Activated CD8-positive, alpha-beta memory T cell treated with anti-CD3 and anti-CD28 coated beads, Interleukin-2, amount 50 U/mL, for 48 hours (primary cell): ENCODE measurements at regions not wholly inside any gene's neighbourhood (a gene's known extent, or its start where the extent isn't known, plus 50 kb on each side); places are given as distances from the start of the nearest gene placed in this dataset.

Experiments used
- DNase-seq: peaks from one replicate; pipeline ENCODE4 v3.0.0-alpha.2; 2020

GRCh38 chr18:72342933-72343332 is 201.2 kb downstream of the CBLN2 start:
- no peak for DNase-seq

- DNase-seq: no peak
Observed at GRCh38 chr18:72339976-72340375, 204.2 kb downstream of the CBLN2 start.

- DNase-seq: no peak
Observed at GRCh38 chr18:72336786-72337185, 207.4 kb downstream of the CBLN2 start.

DNA sequence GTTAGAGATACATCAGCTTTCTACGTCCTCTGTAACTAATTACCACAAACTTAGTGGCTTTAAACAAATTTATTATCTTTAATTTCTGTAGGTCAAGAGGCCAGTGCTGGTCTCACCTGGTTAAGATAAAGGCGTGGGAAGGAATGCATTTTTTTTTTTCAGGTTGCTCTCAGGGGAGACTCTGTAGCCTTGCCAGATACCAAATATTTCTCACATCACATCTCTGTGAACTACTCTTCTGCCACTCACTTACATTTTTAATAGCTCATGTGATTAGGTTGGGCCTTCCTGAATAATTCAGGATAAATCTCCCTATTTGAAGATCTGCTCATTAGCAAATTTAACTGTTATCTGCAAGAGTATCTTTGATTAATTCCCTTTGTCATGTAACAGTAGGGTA is 214.6 kb downstream of the CBLN2 start:
- DNase-seq: no peak

GRCh38 chr18:72325307-72325706 is 218.8 kb downstream of the CBLN2 start:
- no peak for DNase-seq

DNA sequence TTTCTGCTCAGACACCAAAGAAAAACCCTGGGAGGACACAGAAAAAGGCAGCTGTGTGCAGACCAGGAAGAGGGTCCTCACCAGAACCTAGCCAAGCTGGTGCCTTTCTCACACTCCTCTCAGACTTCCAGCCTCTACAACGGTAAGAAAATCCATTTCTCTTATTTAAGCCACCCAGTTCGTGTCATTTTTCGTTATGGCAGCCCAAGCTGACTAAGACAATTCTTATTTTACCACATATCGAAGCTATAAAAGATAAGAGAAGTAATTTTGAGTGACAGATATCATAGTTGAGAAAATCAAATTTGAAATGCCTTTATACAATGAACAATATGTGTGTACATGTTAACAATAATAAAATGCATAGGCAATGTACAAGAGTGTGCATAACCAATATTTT is 219.5 kb downstream of the CBLN2 start:
- DNase-seq: no peak

DNA sequence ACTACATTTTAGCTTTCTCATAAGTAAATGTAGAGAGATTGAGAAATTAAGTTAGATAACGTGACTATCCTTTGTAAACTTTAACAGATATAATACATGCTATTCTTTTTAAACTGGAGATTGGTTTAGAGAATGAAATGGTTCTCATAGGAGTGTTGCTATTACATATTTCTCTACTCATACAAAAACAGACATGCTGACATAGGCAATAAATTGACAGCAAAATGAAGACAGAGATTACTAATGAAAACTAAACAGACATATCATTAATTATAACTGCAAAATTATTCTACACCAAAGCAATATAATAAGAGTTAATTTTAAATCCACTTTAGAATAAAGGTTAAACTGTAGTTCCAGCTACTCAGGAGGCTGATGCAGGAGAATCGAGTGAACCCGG is 227.6 kb downstream of the CBLN2 start:
- DNase-seq: no peak

DNA sequence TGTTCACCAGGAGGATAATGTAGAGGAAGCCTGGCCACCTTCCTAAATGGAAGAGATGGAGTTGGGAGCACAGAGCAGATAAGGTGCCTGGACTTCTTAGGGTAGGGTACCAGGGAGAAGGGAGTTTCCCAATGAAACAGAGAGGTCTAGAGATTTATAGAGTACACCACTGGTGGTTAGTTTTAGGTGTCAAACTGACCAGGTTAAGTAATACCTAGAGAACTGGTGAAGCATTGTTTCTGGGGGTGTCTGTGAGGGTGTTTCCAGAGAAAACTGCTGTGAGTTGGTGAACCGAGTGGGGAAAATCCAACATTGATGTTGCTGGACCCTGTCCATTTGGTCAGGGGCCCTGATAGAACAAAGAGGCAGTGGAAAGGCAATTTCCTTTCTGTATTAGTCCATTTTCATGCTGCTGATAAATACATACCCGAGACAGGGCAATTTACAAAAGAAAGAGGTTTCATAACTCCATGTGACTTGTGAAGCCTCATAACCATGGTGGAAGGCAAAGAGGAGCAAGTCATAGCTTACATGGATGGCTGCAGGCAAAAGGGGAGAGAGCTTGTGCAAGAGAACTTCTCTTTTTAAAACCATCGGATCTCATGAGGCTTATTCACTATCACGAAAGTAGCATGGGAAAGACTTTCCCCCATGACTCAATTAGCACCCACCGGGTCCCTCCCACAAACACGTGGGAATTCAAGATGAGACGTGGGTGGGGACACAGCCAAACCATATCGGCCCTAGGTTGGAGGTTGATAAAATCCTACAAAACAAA is 260.8 kb downstream of the CBLN2 start:
- no peak for DNase-seq

DNA sequence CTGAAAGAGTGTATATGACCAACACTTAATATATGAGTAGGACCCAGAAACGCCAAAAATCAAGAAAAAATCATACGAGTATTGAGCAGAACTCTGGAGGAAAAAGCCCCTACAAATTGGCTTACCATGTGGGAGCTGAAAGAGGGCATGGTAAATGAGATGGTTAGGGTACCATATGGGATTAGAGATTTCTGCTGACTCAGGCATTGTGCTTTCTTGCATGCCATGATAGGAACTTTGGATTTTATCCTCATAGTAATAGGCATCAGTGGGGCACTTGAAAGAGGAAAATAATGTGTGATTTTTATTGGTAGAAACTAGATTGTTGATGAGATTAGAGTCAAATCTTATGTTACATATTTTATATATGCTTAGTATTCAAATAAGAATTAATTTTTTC is 271.1 kb downstream of the CBLN2 start:
- no peak for DNase-seq

GRCh38 chr18:72261590-72261989 is 282.6 kb downstream of the CBLN2 start:
- DNase-seq: no peak

GRCh38 chr18:72246076-72246475 is 298.1 kb downstream of the CBLN2 start:
- DNase-seq: no peak

DNA sequence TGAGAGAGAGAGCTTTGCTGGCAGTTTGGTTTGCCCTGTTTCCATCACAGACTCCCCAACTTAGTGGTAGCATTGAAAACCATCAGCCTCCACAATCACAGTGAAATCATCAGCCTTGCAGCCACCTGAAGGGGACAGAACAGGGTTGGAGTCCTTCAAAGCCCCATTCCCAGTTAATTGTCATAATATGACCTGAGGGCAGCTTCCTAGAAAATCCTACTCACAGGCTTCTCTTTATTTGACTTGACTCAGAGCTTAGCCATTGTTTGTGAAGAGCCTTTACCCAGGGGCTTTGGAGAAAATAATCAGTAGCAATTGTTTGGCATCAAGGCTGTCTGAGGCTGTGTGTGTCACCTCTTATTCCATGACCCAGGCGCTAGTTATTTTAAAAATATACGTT is 308.7 kb downstream of the CBLN2 start:
- no peak for DNase-seq

GRCh38 chr18:72233106-72233505 is 311.0 kb downstream of the CBLN2 start:
- no peak for DNase-seq

- no peak for DNase-seq
Observed at GRCh38 chr18:72232644-72233043, 311.5 kb downstream of the CBLN2 start.

DNA sequence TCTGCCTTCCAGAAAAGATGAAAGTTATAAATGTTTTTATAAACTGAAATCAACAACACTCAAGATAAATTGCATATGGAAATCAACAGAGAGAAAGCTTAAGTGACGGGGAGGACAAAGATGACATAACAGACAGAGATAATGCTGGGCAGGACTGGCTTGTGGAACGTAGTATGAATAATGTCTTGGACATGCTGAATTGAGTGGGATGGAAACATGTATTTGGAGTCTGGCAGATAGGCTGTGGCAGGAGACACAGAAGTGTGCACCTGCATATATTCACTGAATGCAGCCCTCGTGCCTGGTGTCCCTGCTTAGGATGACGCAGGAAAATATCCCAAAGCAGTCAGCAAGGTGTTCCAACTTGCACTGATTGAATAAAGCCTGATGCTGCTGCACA is 318.2 kb downstream of the CBLN2 start:
- no peak for DNase-seq

- DNase-seq: no peak
Observed at GRCh38 chr18:72223733-72224132, 320.4 kb downstream of the CBLN2 start.

DNA sequence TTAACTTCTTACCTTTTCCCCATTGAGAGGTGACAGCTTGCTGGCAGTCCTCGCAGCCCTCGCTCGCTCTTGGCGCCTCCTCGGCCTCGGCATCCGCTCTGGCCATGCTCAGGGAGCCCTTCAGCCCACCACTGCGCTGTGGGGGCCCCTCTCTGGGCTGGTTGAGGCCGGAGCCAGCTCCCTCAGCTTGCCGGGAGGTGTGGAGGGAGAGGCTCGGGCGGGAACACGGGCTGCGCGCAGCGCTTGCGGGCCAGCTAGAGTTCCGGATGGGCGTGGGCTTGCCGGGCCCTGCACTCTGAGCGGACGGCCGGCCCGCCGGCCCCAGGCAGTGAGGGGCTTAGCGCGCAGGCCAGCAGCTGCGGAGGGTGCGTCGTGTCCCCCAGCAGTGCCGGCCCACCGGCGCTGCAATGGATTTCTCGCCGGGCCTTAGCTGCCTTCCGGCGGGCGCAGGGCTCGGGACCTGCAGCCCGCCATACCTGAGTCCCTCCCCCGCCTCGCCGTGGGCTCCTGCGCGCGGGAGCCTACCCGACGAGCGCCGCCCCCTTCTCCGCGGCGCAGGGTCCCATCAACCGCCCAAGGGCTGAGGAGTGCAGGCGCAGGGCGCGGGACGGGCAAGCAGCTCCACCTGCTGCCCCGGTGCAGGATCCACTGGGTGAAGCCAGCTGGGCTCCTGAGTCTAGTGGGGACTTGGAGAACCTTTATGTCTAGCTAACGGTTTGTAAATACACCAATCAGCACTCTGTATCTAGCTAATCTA is 335.0 kb downstream of the CBLN2 start:
- no peak for DNase-seq

GRCh38 chr18:72207280-72207679 is 336.9 kb downstream of the CBLN2 start:
- no peak for DNase-seq

DNA sequence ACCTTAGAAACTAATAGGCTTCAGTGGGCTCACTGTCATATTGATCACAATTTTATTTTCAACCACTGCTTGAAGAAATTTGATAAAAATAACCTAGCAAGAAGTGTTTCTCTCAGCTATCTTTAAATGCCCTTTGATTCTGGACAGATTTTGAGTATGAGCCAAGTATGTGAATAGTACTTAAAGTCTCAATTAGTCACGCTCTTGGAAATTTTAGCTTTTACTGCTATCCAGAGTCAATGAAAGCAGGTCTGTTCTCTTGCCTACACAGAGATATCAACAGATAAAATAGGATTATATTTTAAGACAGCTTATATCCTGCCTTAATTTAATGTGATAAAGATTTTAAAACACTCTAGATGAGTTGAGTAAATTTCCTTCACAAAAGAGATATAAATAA is 337.3 kb downstream of the CBLN2 start:
- DNase-seq: no peak

DNA sequence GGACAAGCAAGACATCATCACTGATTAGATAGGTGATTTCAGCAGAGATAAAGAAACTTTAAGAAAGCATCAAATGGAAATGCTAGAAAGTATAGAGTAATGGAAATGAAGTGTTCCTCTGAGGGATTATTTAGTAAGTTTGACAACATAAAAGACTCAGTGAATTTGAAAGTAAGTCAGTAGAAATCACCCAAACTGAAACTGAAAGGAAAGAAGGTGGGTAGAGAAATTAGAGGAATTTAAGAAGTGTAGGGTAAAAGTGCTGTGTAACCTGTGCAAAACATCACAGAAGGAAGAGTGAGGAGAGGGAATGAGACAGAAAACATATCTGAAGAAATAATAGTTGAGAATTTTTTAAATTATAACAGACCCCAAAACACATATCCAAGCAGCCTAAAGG is 343.1 kb downstream of the CBLN2 start:
- no peak for DNase-seq

- DNase-seq: no peak
Observed at GRCh38 chr18:72197591-72197990, 346.6 kb downstream of the CBLN2 start.

- DNase-seq: no peak
Observed at GRCh38 chr18:72194072-72194471, 350.1 kb downstream of the CBLN2 start.

- DNase-seq: no peak
Observed at GRCh38 chr18:72187956-72188355, 356.2 kb downstream of the CBLN2 start.

GRCh38 chr18:72181241-72181764 is 362.8 kb downstream of the CBLN2 start:
- DNase-seq: no peak
